NCI-H1105 treated with DMSO at 0.1 percent for 48 hours (cell line): ENCODE measurements at regions not wholly inside any gene's neighbourhood (a gene's known extent, or its start where the extent isn't known, plus 50 kb on each side); places are given as distances from the start of the nearest gene placed in this dataset.

Experiments
- DNase-seq: peaks from one replicate; lab custom pipeline; 2025; lab: John Stamatoyannopoulos, UW

DNA sequence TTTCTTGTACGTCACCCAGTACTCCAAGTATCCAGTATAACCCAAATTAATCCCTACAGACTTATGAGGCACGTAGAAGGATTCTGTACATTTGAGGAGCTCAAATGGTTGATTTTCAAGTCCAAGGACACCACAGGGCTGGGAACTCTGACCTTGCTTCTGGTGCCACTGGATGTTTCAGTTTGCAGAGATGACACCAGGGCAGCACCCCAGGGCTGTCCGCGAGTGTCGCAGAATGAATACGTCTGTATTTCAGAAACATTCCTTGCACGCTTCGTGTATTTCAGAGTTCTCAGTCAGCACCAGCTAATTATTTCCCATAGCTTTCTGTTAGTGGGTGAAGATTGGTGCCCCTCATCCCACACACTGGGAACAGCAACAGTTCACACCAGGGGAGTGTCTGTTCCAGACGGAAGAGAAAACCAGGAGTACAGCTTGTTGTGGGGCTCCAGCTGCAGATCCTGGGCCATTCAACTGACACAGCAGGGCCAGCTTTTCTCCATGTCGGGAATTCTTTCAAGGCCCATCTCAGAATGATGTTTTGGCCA is 159.2 kb downstream of the RHOU start:
- no peak for DNase-seq

DNA sequence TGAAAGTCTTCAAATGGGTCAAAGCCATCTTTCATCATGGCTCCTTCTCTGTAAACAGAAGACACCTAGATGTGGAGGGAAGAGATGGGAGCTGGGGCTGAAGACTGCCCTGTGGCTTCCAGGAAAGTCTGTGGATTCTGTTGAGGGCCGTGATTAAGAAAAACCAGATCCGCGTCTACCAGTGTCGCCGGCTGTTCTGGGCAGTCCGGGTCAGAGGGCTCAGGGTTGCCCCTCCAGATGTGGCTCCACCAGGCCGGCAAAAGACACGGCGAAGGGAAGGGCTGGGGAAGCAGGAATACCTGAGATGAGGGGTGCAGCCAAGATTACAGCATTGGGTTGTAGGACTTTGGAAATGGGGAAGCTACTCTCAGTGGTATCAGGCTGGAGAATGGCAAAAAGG is 162.6 kb downstream of the RHOU start:
- no peak for DNase-seq

DNA sequence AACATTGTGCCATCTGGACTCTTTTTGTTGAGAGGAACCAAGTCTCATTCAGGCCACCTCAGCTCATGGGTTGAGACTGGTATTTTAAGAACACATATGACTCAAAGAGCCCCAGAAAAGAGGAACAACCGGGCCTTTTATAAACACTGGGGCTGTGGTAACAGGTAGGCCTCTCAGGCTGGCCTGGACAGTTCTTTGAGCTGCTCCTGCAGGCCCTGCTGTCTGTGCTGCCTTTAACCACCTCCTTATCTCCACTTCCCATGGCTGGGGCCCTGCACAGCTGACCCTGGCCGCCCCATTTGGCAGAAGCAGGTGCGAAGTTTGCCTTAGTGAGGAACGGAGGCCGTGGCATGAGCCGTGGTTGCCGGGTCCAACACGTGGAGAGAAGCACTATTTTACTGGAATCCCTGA is 163.3 kb downstream of the RHOU start:
- no peak for DNase-seq

DNA sequence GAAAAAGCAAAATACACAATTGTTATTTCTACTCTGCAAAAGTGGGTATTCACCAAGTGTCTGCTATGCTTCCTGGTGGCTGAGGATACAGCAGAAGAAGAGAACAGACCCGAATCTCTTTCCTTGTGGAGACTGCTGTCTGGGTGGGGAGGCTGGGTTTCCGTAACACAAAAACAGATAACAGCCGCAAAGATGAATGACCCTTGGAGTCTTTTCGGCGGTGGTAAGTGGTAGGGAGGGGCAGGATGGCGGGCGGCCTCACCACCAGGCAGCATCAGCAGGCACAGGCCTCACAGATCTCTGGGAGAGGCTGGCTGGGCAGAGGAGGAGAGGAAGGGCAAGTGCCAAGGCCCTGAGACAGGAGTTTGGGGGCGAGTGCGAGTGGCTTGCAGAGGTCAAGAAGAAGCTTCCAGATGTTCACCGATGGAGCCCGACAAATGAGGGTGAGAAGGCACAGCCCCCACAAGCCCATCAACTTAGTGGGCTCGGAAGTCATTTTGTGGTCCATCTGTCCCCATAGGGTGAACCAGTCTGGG is 164.2 kb downstream of the RHOU start:
- DNase-seq, result no peak

DNA sequence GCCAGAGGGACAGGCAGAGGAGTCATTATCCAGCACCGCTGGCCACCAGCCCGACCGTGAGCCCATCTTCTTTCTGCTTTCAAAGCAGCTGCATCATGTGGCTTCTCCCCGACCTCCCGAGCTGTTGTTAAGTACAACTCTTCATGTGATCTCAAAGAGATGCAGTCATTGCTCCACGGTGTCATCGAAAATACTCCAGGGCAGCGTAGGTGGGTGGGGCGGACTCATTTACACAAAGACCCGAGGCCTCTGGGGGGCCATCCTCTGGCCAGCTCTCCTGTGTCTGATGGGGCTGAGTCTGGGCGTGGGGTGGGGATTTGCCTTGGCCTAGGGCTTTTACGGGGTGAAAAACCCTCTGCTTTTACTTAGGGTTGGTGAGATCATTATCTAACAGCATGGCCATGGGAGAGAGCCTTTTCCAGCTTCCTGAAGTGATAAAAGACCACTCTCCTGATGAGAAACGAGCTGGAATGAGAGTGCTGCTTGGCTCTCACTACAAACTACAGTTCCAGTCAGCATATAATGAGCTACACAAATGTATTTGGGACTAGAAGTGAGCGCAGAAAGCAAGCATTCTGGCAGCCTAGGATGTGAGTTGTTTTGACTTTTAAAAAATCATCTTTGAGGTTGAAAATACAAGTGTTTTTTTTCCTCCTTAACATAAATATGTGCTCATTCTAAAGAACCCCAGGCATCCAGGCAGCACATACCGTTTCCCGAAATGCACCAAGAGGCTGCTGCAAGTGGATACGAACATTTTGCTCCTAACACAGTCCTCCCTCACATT is 165.0 kb downstream of the RHOU start:
- no peak for DNase-seq

DNA sequence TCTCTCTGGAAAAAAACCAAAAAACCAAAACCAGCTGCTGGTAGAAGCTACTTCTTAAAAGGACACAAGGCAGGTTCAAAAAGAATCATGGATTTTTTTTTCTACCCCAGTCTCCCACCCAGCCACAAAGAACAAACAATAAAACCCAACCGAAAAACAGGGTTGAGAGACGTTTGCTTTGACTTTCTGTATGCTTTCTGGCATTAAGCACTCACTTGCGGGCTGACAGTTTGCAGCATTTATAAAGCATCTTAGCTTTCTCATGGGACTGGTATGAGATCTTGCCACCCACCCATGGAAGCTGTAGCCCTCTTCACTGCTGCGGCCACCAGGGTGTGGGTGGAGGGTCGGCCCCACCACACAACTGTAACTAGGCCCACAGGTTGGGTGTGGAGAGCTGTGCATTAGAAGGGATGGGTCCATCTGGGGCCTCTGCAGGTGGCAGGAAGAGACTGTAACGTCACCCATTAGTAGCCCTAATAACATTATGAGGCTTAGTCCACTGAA is 165.7 kb downstream of the RHOU start:
- DNase-seq, result no peak

DNA sequence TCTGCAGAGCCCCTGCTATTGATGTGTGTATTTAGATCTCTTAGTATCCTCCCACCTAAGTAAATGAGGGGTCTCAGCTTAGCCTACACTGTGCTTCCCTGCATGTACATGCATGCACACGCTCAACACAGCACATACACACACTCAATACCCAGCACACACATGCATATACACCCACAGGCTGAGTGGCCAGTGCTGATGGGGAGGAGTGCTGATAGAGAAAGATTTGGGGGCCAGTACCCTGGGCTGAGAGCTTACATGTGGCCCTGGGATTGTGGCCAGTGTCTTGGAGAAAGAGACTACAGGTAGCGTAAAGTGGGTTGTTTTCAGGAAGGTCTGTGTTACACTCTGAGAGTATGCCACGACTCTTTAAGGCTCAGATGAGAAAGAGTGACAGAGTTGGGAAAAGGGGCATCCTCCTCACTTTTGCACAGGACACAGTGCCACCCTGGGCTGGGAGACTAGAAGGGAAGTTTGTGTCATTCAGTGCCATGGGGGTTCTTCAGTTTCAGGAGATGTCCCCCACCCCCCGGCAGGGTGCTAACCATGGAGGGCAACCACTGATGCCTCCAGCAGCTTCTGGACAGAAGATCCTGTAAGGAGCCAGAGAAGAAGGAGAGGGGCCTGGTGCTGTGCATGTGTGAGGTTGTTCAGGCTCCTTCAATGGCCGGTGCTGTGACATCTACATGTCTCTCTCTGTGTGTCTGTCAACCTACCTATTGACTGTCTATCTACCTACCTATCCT is 166.8 kb downstream of the RHOU start:
- DNase-seq, result no peak

DNA sequence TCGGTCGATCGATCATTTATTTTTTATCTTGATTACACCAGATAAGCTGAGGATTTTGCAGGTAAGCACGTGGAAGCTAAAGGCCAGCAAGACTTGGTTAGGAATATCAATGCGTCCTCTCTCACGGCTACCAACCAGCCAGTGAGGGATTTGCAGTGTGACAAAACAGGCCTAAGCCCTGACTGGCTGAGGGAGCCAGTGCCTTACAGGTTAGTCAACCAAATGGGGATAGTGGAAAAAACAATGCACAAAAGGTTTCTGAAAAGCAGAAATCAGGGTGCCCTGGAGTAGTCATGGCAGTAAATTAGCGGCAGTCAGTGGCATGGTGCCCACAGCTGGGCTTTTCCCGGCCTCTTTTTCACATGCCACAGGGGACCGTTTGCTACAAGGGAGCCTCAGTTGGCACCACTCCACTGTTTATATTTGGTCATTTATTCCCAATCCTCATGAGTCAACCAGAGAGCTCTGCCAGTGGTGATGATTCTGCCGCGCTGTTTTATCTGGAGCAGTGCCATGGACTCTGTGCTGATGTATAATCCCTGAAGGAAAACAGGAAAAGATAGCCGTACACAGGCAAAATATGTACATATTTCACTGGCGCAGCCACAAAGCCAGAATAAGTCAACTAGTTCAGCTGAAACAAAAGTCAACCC is 167.6 kb downstream of the RHOU start:
- DNase-seq, result peak; percentile 90

DNA sequence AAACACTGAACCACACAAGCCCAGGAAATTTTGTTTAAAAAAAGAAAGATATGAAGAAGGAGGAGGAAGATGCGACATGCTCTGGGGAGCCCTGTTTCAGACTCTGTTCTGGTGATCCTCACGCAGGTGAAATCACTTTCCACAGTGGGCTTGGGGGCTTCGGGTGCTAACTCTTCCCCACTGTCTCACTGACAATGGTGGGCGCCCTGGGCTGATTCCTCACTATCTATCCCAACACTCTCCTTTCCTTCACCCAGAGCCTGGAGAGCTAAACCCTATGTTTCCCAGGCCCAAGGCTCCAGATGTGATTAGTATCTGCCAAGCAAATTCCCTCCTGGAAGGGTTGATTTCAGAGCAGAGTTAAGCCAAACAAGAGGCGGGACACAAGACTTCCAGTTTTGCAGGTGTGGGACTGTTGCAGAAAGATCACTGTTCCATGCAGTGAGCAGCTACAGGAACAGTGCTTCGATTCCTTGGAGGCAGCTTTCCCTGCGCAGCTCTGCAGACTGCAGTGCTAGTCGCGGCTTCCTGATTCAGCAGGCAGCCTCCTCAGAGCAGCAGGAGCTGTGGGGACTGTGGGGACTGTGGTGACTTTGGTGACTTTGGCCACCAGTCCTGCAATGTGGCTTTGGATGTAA is 168.3 kb downstream of the RHOU start:
- no peak for DNase-seq

DNA sequence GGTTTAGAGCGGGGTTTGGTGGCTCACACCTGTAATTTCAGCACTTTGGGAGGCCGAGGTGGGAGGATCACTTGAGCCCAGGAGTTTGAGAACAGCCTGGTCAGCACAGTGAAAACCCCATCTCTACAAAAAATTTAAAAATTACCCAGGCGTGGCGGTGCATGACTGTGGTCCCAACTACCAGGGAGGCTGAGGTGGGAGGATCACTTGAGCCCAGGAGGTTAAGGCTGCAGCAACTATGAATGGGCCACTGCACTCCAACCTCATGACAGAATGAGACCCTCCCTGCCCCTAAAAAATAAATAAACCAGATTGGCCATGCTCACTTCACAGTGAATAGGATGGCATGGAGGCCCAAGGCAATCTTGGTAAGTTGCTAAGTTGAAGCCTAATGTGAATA is 168.9 kb downstream of the RHOU start:
- DNase-seq, result no peak

DNA sequence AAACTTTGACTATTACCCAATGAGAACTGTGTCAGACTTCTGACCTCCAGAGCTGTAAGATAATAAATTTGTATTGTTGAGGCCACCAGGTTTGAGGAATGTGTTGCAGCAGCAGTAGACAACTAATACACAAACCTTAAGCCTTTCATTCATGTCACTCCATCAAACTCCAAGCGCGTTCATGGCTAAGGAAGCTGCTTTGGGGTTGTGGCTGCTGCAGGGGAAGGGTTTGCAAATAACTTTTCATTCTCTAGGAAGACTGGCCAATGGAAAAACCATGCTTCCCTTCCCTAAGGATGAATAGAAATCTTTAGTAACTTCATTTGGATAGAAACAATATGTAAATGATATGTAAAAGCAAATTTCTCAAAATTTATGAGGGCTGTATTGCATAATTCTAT is 170.4 kb downstream of the RHOU start:
- DNase-seq, result no peak

DNA sequence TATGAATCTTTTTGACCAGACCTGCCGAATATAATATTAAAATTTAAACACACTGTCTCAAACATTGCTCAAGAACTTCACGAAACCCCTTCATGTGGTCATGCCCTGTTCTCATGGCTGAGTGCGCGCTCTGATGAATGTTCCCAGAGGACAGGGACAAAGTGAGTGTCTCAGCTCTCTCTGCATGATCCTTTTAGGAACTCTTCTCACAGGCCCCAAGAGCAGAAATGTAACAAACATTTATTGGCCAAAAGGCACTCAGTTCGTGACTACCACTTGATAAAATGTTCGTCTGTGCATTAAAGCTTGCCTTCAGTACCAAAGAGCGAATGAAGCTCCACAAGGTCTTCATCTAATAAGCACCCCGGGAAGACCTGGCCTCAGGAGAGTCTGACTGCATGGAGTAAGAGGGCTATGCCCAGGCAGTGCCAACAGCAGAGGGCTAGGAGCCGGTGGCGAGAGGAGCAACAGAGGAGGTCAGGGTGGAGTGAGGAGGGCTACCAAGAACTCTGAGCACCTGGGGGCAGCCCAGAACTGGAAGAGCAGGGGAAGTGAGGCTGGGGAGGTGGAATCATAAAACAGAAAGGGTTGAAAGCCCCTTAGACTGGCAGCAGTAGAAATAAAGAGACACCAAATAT is 171.1 kb downstream of the RHOU start:
- DNase-seq, result no peak

DNA sequence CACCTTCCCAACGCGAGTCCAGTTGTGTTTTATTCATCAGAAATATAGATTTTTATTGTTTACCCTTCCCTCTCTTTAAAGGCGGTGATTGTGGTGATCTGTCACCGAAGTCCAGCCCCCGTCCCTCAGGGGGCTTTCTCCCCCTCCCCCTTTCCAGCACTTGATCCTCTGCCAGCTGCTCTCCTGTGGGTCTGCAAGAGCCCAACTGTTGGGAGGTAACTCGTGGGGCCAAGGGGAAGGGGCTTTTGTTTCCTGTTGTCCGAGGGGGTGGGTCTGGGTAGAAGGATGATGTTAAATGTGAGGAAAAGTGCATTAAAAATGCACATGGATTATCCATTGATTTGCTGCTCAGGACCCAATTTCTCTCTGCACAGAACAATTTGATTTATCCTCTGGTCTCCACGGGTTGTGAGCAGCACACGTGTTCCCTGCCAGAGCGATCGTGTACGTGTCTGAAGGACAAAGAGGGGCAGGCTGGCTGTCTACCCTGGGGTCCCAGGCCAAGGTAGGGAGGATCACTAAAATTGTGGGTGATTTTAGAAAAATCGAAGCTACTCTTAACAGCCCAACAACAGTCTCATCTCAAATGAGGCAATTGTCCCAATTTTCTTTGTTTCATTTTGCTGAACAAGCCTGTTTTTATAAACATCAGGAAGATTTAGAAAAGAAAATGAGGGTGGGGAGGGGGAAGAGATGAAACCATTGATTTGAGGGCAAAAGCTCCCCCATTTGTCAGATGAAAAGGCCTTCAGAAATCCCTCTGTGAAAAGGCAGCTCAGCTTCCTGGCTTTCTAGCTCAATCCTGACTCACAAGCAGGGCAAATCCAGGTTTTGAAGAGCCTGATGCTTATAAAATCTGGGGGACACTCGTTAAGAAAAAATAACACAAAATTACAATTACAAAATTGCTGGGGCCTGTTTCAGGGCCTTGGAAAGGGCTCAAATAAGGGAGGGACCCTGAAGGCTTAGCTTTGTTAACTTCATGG is 176.2 kb downstream of the RHOU start:
- DNase-seq, result no peak

DNA sequence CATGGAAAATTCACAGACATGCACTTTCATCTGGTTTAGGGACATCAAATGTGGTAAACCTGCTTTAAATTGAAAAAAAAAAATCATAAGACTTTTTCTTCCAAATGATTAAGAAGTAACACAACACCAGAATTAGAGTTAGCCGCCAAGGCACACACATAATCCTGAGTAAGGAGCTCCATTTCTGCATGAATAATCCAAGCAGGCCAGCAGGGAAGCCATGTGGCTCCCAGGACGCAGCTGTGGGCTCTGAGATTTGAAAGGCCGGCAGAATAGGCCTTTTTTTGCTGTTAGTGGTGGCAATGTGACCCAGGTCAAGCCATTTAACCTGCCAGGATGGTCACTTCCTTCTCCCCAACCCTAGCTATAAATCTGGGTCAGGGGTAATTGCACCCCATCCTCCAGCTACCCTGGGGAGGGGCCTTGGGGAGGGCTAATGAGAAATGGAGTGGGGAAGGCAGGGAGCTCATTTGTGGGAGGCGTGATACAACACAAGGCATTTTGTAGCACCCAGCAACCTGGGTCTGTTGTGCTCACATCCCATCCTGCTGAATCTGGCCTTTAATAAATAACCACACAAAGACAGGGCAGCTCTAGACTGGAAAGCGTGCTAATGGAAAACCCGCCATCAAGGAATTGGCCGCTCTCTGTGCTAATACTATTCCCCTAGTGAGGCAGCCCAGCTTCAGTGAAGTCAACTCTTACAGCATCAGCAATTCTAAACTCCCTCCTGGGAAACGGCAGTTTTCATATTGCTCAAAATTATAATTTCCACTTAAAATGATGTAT is 178.5 kb downstream of the RHOU start:
- DNase-seq, result no peak

DNA sequence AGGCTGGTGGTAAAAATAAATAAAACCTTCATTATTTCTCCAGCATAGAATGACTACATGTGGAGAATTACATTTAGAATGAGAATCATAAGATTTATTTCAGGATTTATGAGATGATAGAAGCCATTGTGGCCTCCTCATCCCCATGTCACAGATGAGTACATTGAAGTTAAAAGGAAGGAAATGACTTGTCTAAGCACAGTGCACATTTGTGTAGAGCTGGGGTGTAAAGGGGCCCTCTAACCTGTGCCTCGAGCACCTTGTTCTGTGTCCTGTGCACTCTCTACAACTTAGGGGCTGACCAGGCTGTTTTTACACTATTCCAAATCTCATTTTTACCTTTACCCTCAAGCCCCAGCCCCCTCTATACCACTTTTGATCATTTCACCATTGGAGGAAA is 179.4 kb downstream of the RHOU start:
- no peak for DNase-seq

DNA sequence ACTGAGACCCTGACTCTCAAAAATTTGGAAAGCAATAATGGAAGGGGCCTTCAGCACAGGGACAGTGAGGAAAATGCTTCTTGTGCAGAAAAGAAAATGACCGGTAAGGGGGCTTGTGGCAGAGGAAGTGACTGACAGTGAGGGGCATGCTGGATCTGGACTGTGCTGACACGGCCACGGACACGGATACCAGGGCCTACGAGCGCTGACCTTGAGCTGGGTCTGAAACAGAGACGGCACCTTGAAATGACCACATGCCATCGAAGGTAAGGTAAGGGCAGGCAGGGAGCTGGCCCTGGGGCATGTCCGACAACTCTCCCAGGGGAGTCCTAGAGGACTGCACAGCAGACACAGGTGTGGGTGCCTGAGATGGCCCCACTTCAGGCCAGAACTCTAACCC is 182.1 kb downstream of the RHOU start:
- no peak for DNase-seq

DNA sequence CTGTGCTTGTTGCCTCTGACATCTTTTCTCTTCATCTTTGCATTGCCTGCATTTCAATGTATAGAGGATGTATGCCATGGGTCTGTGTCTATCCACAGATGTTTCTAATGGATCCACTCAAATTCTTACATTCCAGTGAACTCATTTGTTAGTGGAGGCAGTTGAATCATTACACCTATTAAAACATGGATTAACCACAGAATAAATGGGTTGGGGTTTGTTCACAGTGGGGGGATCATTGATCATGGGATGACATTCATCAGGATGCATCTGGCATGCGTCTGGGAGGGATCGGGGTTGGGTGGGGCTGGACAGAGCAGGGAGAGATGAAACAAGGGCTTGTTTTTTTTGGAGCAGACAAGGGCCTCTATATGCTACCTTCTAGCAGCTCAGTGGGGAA is 182.5 kb downstream of the RHOU start:
- DNase-seq, result no peak

DNA sequence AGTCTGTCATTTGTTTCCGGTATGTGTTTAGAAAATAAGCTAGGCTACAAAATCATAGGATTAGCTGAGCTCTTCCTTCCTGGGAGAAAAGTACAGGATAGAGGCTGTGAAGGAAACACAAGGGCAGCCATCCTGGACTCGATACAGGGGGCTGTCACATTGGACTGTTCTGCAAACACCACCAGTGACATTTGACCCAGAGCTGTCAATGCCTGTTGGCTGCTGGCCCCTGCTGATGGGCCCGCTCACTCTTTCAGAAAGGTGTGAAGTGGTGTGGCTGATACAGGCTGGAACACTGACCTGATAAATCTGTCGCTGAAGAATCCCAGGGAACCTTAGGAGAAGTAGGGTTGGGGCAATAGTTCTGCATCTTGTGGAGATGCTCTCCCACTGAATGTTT is 183.1 kb downstream of the RHOU start:
- no peak for DNase-seq

DNA sequence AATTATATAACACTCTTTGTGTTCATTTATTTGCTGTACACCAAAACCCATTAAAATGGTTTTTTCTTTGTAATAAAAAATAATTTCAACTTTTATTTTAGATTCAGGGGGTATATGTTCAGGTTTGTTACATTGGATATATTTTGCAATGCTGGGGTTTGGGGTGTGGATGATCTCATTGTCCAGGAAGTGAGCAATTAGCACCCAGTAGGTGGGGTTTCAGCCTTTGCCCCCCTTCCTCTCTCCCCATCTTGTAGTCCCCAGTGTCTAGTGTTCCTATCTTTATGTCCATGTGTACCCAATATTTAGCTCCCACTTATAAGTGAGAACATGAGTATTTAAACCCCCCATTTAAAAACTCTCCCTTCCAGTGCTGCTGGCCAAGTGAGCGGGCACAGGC is 184.6 kb downstream of the RHOU start:
- no peak for DNase-seq
